NB4 (cell line): ENCODE measurements at regions not wholly inside any gene's neighbourhood (a gene's known extent, or its start where the extent isn't known, plus 50 kb on each side); places are given as distances from the start of the nearest gene placed in this dataset.

Source experiments
- DNase-seq: peaks from one replicate; pipeline ENCODE4 v3.0.0; 2010; ENCODE audit warnings: low read depth
- H3K4me3 ChIP-seq: one replicate; pipeline ENCODE4 v1.5.1; 2011; ENCODE audit warnings: mild to moderate bottlenecking, low read depth, low read length, moderate library complexity
- MYC ChIP-seq: IDR thresholded peaks from 2 replicates; pipeline ENCODE4 v1.6.1; 2011; ENCODE audit warnings: low read depth, low read length
- POLR2A ChIP-seq: IDR thresholded peaks from 2 replicates; pipeline ENCODE4 v1.6.1; 2011; ENCODE audit warnings: mild to moderate bottlenecking; ENCODE audit not compliant: insufficient read length; ENCODE audit errors: extremely low read depth
- TF ChIP-seq, protein P1 (sequence below): IDR thresholded peaks from one replicate; pipeline ENCODE4 v1.5.1; 2012; ENCODE audit warnings: low read depth, low read length
- TF ChIP-seq, protein P2 (sequence below): IDR thresholded peaks from 2 replicates; pipeline ENCODE4 v1.6.1; 2011; ENCODE audit warnings: low read depth, low read length

DNA sequence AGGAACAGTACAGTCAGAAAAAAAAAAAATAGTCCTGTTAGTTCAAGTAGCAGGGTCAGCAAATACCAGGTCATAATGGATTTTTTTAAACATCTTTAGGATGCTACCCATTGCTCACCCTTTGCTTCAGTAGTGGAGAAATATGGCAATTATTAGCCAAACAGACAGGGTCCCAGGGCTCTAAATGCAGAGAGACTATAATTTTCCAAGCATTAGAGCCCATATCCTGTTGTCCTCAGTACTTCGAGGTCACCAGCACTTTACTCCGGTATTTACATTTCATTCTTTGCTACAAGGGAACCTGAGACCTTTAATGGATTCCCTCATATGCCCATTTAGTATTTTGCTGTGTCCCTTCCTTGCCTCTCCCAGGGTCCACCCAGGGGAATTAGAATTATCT lies 1562.9 kb upstream of the TENM3 start:
- DNase-seq, result no peak
- TF ChIP-seq MYC, result no peak
- no peak for TF ChIP-seq POLR2A
- TF ChIP-seq, protein P1, sequence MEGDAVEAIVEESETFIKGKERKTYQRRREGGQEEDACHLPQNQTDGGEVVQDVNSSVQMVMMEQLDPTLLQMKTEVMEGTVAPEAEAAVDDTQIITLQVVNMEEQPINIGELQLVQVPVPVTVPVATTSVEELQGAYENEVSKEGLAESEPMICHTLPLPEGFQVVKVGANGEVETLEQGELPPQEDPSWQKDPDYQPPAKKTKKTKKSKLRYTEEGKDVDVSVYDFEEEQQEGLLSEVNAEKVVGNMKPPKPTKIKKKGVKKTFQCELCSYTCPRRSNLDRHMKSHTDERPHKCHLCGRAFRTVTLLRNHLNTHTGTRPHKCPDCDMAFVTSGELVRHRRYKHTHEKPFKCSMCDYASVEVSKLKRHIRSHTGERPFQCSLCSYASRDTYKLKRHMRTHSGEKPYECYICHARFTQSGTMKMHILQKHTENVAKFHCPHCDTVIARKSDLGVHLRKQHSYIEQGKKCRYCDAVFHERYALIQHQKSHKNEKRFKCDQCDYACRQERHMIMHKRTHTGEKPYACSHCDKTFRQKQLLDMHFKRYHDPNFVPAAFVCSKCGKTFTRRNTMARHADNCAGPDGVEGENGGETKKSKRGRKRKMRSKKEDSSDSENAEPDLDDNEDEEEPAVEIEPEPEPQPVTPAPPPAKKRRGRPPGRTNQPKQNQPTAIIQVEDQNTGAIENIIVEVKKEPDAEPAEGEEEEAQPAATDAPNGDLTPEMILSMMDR, result no peak
- TF ChIP-seq, protein P2, sequence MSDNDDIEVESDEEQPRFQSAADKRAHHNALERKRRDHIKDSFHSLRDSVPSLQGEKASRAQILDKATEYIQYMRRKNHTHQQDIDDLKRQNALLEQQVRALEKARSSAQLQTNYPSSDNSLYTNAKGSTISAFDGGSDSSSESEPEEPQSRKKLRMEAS, result no peak
- no peak overlapping the region for H3K4me3 ChIP-seq

DNA sequence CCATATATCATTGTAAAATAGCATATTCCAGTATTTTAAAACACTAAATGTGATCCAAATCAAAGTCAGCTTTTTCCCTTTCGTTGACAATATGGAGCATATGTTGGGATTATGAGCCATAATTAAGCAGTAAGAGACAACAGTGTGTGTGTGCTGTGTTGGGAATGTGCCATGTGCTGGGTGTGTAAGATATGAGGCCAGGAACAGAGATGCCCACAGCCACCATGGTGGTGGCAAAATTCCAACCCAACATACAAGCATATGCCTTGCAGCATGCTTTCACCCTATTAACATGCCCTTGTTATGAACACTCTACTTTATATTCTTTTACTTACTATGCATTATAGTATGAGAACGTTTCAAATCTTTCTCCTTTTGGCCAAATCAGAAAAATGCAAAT lies 1560.4 kb upstream of the TENM3 start:
- no peak overlapping the region for H3K4me3 ChIP-seq
- TF ChIP-seq, protein P2, result no peak
- TF ChIP-seq POLR2A, result no peak
- TF ChIP-seq, protein P1, result no peak
- no peak for TF ChIP-seq MYC
- DNase-seq, result no peak

DNA sequence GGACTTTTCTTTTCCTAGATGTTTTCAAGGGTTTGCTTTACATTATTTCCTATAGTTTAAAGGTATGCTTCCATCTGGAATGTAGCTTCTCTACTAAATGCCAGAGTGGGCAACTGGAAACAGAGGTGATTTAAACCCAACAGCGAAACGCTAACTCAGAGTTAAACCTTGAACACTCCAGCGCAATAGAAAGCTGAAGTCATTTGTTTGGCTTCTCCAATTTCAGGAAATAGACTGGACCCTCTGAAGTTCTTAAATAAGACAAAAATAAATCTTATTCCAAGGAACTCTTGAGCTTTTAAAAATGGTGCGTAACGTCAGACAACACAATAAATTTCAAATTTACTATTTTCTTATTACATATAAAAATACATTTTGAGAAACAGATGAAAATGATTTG lies 1560.0 kb upstream of the TENM3 start:
- DNase-seq, result no peak
- no peak for TF ChIP-seq POLR2A
- TF ChIP-seq, protein P2, result no peak
- no peak for TF ChIP-seq MYC
- TF ChIP-seq, protein P1, result no peak
- H3K4me3 ChIP-seq, result no peak overlapping the region

DNA sequence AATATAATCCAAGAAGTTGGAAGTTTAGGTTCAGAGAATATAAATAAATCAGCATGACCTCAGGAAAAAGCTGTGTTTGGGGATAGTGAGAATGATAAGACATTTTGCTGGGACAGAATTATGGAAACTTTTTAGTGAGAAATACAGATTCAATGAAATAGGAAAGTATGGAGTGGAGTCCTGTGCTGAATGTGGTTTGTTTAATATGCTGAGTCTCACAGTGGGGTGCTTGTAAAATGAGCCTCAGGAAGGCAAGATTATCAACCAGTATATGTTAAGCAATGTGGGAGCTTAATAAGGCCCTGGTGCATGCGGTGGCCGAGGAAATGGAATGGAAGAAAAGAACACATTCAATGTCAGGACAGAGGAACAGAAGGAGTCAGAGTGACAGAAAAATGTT lies 1554.7 kb upstream of the TENM3 start:
- no peak for TF ChIP-seq POLR2A
- TF ChIP-seq, protein P2, result no peak
- TF ChIP-seq MYC, result no peak
- TF ChIP-seq, protein P1, result no peak
- no peak for DNase-seq
- no peak overlapping the region for H3K4me3 ChIP-seq

DNA sequence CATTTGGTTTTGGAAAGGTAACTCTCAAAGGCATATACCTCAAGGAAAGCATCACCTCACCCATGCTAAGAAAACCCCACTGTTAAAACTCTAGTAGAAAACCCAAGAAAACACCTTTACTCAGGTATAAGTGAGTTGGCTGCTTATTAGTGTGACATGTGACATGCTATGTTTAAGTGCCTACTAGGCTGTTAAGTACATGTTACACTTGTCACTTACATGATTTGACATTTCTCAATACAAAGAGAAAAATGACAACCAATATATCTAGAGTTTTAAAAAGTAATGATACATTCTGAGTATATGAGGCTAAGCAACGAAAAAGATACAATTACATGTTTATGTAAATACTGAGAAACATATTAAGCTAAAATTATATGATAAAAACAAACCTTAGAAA lies 1548.3 kb upstream of the TENM3 start:
- no peak for DNase-seq
- H3K4me3 ChIP-seq, result no peak overlapping the region
- TF ChIP-seq, protein P2, result no peak
- no peak for TF ChIP-seq POLR2A
- TF ChIP-seq, protein P1, result no peak
- TF ChIP-seq MYC, result no peak

DNA sequence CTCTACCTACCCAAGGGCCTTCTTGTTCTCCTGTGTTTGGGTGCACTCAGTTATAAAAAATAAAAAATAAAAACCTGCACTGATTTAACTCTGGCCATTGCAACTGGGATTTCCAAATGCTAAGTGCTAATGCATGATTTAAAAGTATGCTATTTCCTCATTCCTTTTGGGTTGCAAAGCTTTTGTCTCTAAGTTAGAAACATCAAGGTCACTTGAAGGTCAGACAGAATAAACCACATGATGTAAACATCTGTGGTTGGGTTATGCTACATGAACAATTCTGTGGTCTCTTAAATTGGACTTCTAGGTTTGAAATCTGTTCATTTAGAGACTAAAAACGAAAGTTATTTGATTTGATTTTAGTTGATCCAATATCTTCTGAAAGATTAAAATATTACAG lies 1547.4 kb upstream of the TENM3 start:
- TF ChIP-seq POLR2A (no peak), MYC (no peak)
- TF ChIP-seq, protein P2, result no peak
- TF ChIP-seq, protein P1, result no peak
- H3K4me3 ChIP-seq, result no peak overlapping the region
- DNase-seq, result no peak
